ENCODE measurements at regions not wholly inside any gene's neighbourhood (a gene's known extent, or its start where the extent isn't known, plus 50 kb on each side); places are given as distances from the start of the nearest gene placed in this dataset.

GRCh38 chrX:80223982-80224579, 196.2 kb upstream of the TENT5D start:
- CTCF ChIA-PET = no interaction called here
- Histone ChIP-seq H2AFZ (ENCODE audit: insufficient read depth, low read depth, low read length, poor library complexity, severe bottlenecking) (no peak overlapping the region), H3K9ac (ENCODE audit: low read length) (no peak overlapping the region), H3K4me3 (ENCODE audit: control extremely low read depth in 1 of 5, extremely low read depth in 1 of 5, insufficient read depth in 1 of 5, low read depth in 2 of 5, low read length in 4 of 5) (no peak overlapping the region), H3K4me2 (replicated peaks; ENCODE audit: low read depth, low read length, poor library complexity, severe bottlenecking) (no peak overlapping the region), H3K27ac (ENCODE audit: low read length in 2 of 2) (no peak overlapping the region), H3K4me1 (ENCODE audit: control insufficient read depth in 2 of 2, insufficient read depth in 2 of 2, low read length in 2 of 2) (no peaks in the 10 kb centered on the region), H3K36me3 (replicated peaks in 1 of 2; ENCODE audit: control extremely low read depth in 1 of 2, control insufficient read depth in 1 of 2, extremely low read depth in 1 of 2, insufficient read depth in 2 of 2, low read length in 1 of 2) (no peaks in the 10 kb centered on the region), H4K20me1 (ENCODE audit: control insufficient read depth, insufficient read depth, low read length, poor library complexity, severe bottlenecking) (no peaks in the 10 kb centered on the region), H3K27me3 (replicated peaks in 1 of 4; ENCODE audit: control extremely low read depth in 1 of 4, control insufficient read depth in 3 of 4, insufficient read depth in 4 of 4, low read length in 3 of 4) (no peaks in the 10 kb centered on the region), H3K79me2 (ENCODE audit: control insufficient read depth, insufficient read depth, low read length) (no peaks in the 10 kb centered on the region), H3K9me3 (ENCODE audit: control extremely low read depth in 1 of 3, control insufficient read depth in 2 of 3, insufficient read depth in 1 of 3, low read length in 2 of 3) (no peaks in the 10 kb centered on the region)
- intact Hi-C loops (cut with micrococcal nuclease) = no loop called here
- POLR2A ChIA-PET = no interaction called here
- no peak overlapping the region for H3K27ac Mint-ChIP-seq
- no peaks in the 10 kb centered on the region for H3K4me1 Mint-ChIP-seq
- TF ChIP-seq CTCF (IDR thresholded peaks at IDR 0.05) = no peak
- TF ChIP-seq EZH2 (IDR thresholded peaks at IDR 0.05; ENCODE audit: borderline replicate concordance, insufficient read depth, low read depth, low read length, poor library complexity, severe bottlenecking) = no peak
- DNase-seq = no peak
- no peaks in the 10 kb centered on the region for H3K27me3 Mint-ChIP-seq
- ATAC-seq (ENCODE audit: low read depth) = no peak
- H3K4me3 Mint-ChIP-seq = no peak overlapping the region
- H3K9me3 Mint-ChIP-seq (ENCODE audit: insufficient read depth) = no peaks in the 10 kb centered on the region

- H3K4me3 ChIP-seq (ENCODE audit: control extremely low read depth in 1 of 5, extremely low read depth in 1 of 5, insufficient read depth in 1 of 5, low read depth in 2 of 5, low read length in 4 of 5) = no peak overlapping the region
- H3K36me3 ChIP-seq (replicated peaks in 1 of 2; ENCODE audit: control extremely low read depth in 1 of 2, control insufficient read depth in 1 of 2, extremely low read depth in 1 of 2, insufficient read depth in 2 of 2, low read length in 1 of 2) = no peaks in the 10 kb centered on the region
- H3K27ac ChIP-seq (ENCODE audit: low read length in 2 of 2) = no peak overlapping the region
- ChIA-PET POLR2A (no interaction called here), CTCF (no interaction called here)
- Mint-ChIP-seq H3K4me1 (no peaks in the 10 kb centered on the region), H3K27ac (no peak overlapping the region), H3K27me3 (no peaks in the 10 kb centered on the region), H3K9me3 (ENCODE audit: insufficient read depth) (peaks cover 4% of the 10 kb centered on the region), H3K4me3 (no peak overlapping the region)
- no peak for DNase-seq
- intact Hi-C loops (cut with micrococcal nuclease) = no loop called here
- TF ChIP-seq CTCF (IDR thresholded peaks at IDR 0.05) (no peak), EZH2 (IDR thresholded peaks at IDR 0.05; ENCODE audit: borderline replicate concordance, insufficient read depth, low read depth, low read length, poor library complexity, severe bottlenecking) (no peak)
- no peak overlapping the region for H2AFZ ChIP-seq (ENCODE audit: insufficient read depth, low read depth, low read length, poor library complexity, severe bottlenecking)
- no peaks in the 10 kb centered on the region for H3K9me3 ChIP-seq (ENCODE audit: control extremely low read depth in 1 of 3, control insufficient read depth in 2 of 3, insufficient read depth in 1 of 3, low read length in 2 of 3)
- no peak for ATAC-seq (ENCODE audit: low read depth)
- H3K4me2 ChIP-seq (replicated peaks; ENCODE audit: low read depth, low read length, poor library complexity, severe bottlenecking) = no peak overlapping the region
- no peak overlapping the region for H3K9ac ChIP-seq (ENCODE audit: low read length)
- H3K79me2 ChIP-seq (ENCODE audit: control insufficient read depth, insufficient read depth, low read length) = no peaks in the 10 kb centered on the region
- no peaks in the 10 kb centered on the region for H3K4me1 ChIP-seq (ENCODE audit: control insufficient read depth in 2 of 2, insufficient read depth in 2 of 2, low read length in 2 of 2)
- no peaks in the 10 kb centered on the region for H4K20me1 ChIP-seq (ENCODE audit: control insufficient read depth, insufficient read depth, low read length, poor library complexity, severe bottlenecking)
- no CpG with 5 or more reads among the region's 2 CpGs for WGBS (ENCODE audit: insufficient coverage)
- H3K27me3 ChIP-seq (replicated peaks in 1 of 4; ENCODE audit: control extremely low read depth in 1 of 4, control insufficient read depth in 3 of 4, insufficient read depth in 4 of 4, low read length in 3 of 4) = no peaks in the 10 kb centered on the region
These were observed 190.6 kb upstream of the TENT5D start for GRCh38 chrX:80229626-80230025.
